Epithelial cell of proximal tubule (primary cell): ENCODE measurements at regions not wholly inside any gene's neighbourhood (a gene's known extent, or its start where the extent isn't known, plus 50 kb on each side); places are given as distances from the start of the nearest gene placed in this dataset.
A peak's percentile ranks its signal among the peaks of the same experiment; 100 is the strongest.

Experiments
- DNase-seq: peaks from one replicate; pipeline ENCODE4 v3.0.0-alpha.2; 2011; ENCODE audit warnings: low read depth
- H3K4me3 ChIP-seq: 2 replicates; pipeline ENCODE4 v1.5.1; 2011; ENCODE audit warnings: low read depth, mild to moderate bottlenecking, low read length
- CTCF ChIP-seq: conservative IDR thresholded peaks from 2 replicates; pipeline ENCODE4 v1.5.1; 2012; ENCODE audit warnings: low read depth, mild to moderate bottlenecking, low read length

GRCh38 chr5:17001428-17001827 lies 65.3 kb upstream of the MYO10 start:
- no peak for TF ChIP-seq CTCF
- no peak for DNase-seq
- H3K4me3 ChIP-seq = no peak overlapping the region

GRCh38 chr5:17004441-17005106 lies 68.5 kb upstream of the MYO10 start:
- no peak overlapping the region for H3K4me3 ChIP-seq
- no peak for DNase-seq
- no peak for TF ChIP-seq CTCF

- H3K4me3 ChIP-seq = no peak overlapping the region
- DNase-seq = no peak
- TF ChIP-seq CTCF = no peak
Measured at GRCh38 chr5:17005107-17005828, 69.2 kb upstream of the MYO10 start.

- no peak overlapping the region for H3K4me3 ChIP-seq
- no peak for DNase-seq
- no peak for TF ChIP-seq CTCF
Measured at GRCh38 chr5:17012289-17012688, 76.2 kb upstream of the MYO10 start.

- peak; percentile 53 for DNase-seq
- H3K4me3 ChIP-seq = no peak overlapping the region
- no peak for TF ChIP-seq CTCF
Measured at GRCh38 chr5:17014686-17015085, 78.6 kb upstream of the MYO10 start.

GRCh38 chr5:17018871-17019270 lies 82.8 kb upstream of the MYO10 start:
- DNase-seq = no peak
- no peak for TF ChIP-seq CTCF

GRCh38 chr5:17019324-17019723 lies 83.2 kb upstream of the MYO10 start:
- DNase-seq = no peak
- no peak overlapping the region for H3K4me3 ChIP-seq
- TF ChIP-seq CTCF = no peak

More at GRCh38 chr5:17018871-17019270, 82.8 kb upstream of the MYO10 start:
- H3K4me3 ChIP-seq = no peak overlapping the region
